Activated B cell treated with CpG ODN at 0.5 μM for 24 hours (primary cell): ENCODE measurements at regions not wholly inside any gene's neighbourhood (a gene's known extent, or its start where the extent isn't known, plus 50 kb on each side); places are given as distances from the start of the nearest gene placed in this dataset.
"Not testable (repeated sequence)": the region's sequence is repeated elsewhere in the genome, so short reads cannot be mapped to it uniquely, and the experiment has no call there.

Experiments used
- ATAC-seq: fragments of 200-7000 bp; cut with Tn5 transposase; one replicate; pipeline ENCODE4 v1.10.0; 2021; ENCODE audit warnings: low read depth, mild to moderate bottlenecking, moderate library complexity
- CTCF ChIA-PET: fragments of 350-600 bp; sonication (Branson Sonifier 250); formaldehyde crosslinking; loops from one replicate; lab custom pipeline; 2021; ENCODE audit warnings: antibody characterized with exemption; lab: Charles Lee
- POLR2A ChIA-PET: fragments of 350-600 bp; sonication (Branson Sonifier 250); formaldehyde crosslinking; loops from one replicate; lab custom pipeline; 2021; ENCODE audit warnings: antibody characterized with exemption; lab: Charles Lee
- DNase-seq: peaks from one replicate; pipeline ENCODE4 v3.0.0; 2022
- H3K27ac Mint-ChIP-seq: one replicate; pipeline ENCODE4 v1.8.0; 2020; ENCODE audit warnings: mixed read lengths
- H3K27me3 Mint-ChIP-seq: one replicate; pipeline ENCODE4 v1.8.0; 2021; ENCODE audit warnings: mixed read lengths
- H3K36me3 Mint-ChIP-seq: one replicate; pipeline ENCODE4 v1.8.0; 2021; ENCODE audit warnings: low read depth, mixed read lengths
- H3K4me1 Mint-ChIP-seq: one replicate; pipeline ENCODE4 v1.8.0; 2021; ENCODE audit warnings: mixed read lengths
- H3K4me3 Mint-ChIP-seq: one replicate; pipeline ENCODE4 v1.8.0; 2020; ENCODE audit warnings: mild to moderate bottlenecking, mixed read lengths
- H3K9me3 Mint-ChIP-seq: one replicate; pipeline ENCODE4 v1.8.0; 2020; ENCODE audit warnings: mixed read lengths
- CTCF ChIP-seq: fragments of 200-600 bp; IDR thresholded peaks from one replicate; pipeline ENCODE4 v1.8.0; 2022; ENCODE audit warnings: antibody characterized with exemption, mild to moderate bottlenecking
- intact Hi-C: fragments of 100-400 bp; cut with micrococcal nuclease; formaldehyde crosslinking; loops from one replicate; pipeline ENCODE4 v1.15.1; 2024

- Mint-ChIP-seq H3K27me3 (peaks cover 8% of the 10 kb centered on the region), H3K27ac (no peak overlapping the region), H3K4me1 (no peaks in the 10 kb centered on the region), H3K4me3 (no peak overlapping the region), H3K9me3 (no peaks in the 10 kb centered on the region), H3K36me3 (no peaks in the 10 kb centered on the region)
- DNase-seq (no peak), ATAC-seq (no peak)
- ChIA-PET POLR2A (no interaction called here), CTCF (no interaction called here)
- no peak for TF ChIP-seq CTCF
- intact Hi-C loops = no loop called here
Measured at GRCh38 chr3:69484507-69485393, 98.9 kb upstream of the FRMD4B start.

- no peak for TF ChIP-seq CTCF
- no peaks in the 10 kb centered on the region for H3K9me3 Mint-ChIP-seq
Measured at GRCh38 chr3:69483449-69483848, 97.6 kb upstream of the FRMD4B start.

GRCh38 chr3:69480986-69481385 is 95.1 kb upstream of the FRMD4B start:
- ATAC-seq, H3K36me3 Mint-ChIP-seq, H3K9me3 Mint-ChIP-seq, H3K4me1 Mint-ChIP-seq, DNase-seq, H3K27me3 Mint-ChIP-seq, H3K4me3 Mint-ChIP-seq, H3K27ac Mint-ChIP-seq, CTCF ChIA-PET, POLR2A ChIA-PET, intact Hi-C loops: not testable (repeated sequence)

More at GRCh38 chr3:69483449-69483848, 97.6 kb upstream of the FRMD4B start:
- no peaks in the 10 kb centered on the region for H3K4me1 Mint-ChIP-seq
- POLR2A ChIA-PET = no interaction called here
- H3K4me3 Mint-ChIP-seq = no peak overlapping the region
- no peak for ATAC-seq
- intact Hi-C loops = no loop called here
- CTCF ChIA-PET = no interaction called here
- H3K27me3 Mint-ChIP-seq = peaks cover 9% of the 10 kb centered on the region
- DNase-seq = no peak
- H3K27ac Mint-ChIP-seq = no peak overlapping the region
- H3K36me3 Mint-ChIP-seq = no peaks in the 10 kb centered on the region

- Mint-ChIP-seq H3K4me1 (no peaks in the 10 kb centered on the region), H3K9me3 (no peaks in the 10 kb centered on the region), H3K27ac (no peak overlapping the region), H3K36me3 (no peaks in the 10 kb centered on the region), H3K27me3 (peaks cover 1% of the 10 kb centered on the region), H3K4me3 (no peak overlapping the region)
- ATAC-seq (no peak), DNase-seq (no peak)
- intact Hi-C loops = no loop called here
- POLR2A ChIA-PET = no interaction called here
- CTCF ChIA-PET = no interaction called here
- no peak for TF ChIP-seq CTCF
Measured at GRCh38 chr3:69474186-69474585, 88.3 kb upstream of the FRMD4B start.

GRCh38 chr3:69472093-69472492 is 86.2 kb upstream of the FRMD4B start:
- ATAC-seq (no peak), DNase-seq (no peak)
- H3K4me1 Mint-ChIP-seq = no peaks in the 10 kb centered on the region
- intact Hi-C loops = no loop called here
- no peak overlapping the region for H3K4me3 Mint-ChIP-seq
- no peaks in the 10 kb centered on the region for H3K36me3 Mint-ChIP-seq
- TF ChIP-seq CTCF = no peak
- H3K27ac Mint-ChIP-seq = no peak overlapping the region
- H3K9me3 Mint-ChIP-seq = no peaks in the 10 kb centered on the region
- ChIA-PET CTCF (no interaction called here), POLR2A (no interaction called here)
- H3K27me3 Mint-ChIP-seq = no peaks in the 10 kb centered on the region
